HCT116 (cell line): ENCODE measurements at regions not wholly inside any gene's neighbourhood (a gene's known extent, or its start where the extent isn't known, plus 50 kb on each side); places are given as distances from the start of the nearest gene placed in this dataset.

Experiments used
- ATAC-seq: fragments of 200-7000 bp; cut with Tn5 transposase; 2 replicates; pipeline ENCODE4 v1.9.1; 2020; ENCODE audit warnings: mild to moderate bottlenecking, moderate library complexity
- BruUV-seq: library from RNA; stranded (reverse); fragments of 400-500 nt; replicated peaks from 2 replicates; lab custom pipeline; 2021; lab: Mats Ljungman, UMichigan
- CTCF ChIA-PET: fragments of 300-600 bp; sonication (Branson Sonifier 250); formaldehyde crosslinking; loops from one replicate; lab custom pipeline; 2021; ENCODE audit warnings: antibody characterized with exemption; lab: Charles Lee
- POLR2A ChIA-PET: fragments of 300-600, 350-600 bp; sonication (Branson Sonifier 250); formaldehyde crosslinking; loops from one replicate; lab custom pipeline; 2021; ENCODE audit warnings: antibody characterized with exemption; lab: Charles Lee
- RAD21 ChIA-PET, 2 experiments: fragments of 300-600 bp; sonication (Branson Sonifier 250); formaldehyde crosslinking; loops; one replicate each; lab custom pipeline; 2023; ENCODE audit warnings: low total read pairs in 2 of 2; ENCODE audit not compliant: uncharacterized antibody in 2 of 2, unreplicated experiment in 2 of 2, low non-redundant PET in 1 of 2; lab: Charles Lee
- DNase-seq: peaks from one replicate; pipeline ENCODE4 v3.0.0-alpha.2; 2010; ENCODE audit warnings: low read depth, low spot score
- H2AFZ ChIP-seq: fragments of 200-600 bp; shearing (Covaris generic), sonication (generic); 2 replicates; pipeline ENCODE4 v1.6.1; 2017; ENCODE audit warnings: low read depth, mixed run types, mixed read lengths, antibody characterized with exemption, low read length; ENCODE audit not compliant: poor library complexity, severe bottlenecking
- H3K27ac ChIP-seq: 2 replicates; pipeline ENCODE4 v1.5.1; 2012; ENCODE audit warnings: low read depth, low read length
- H3K27me3 ChIP-seq: fragments of 200-600 bp; sonication (generic); 2 replicates; pipeline ENCODE4 v1.6.1; 2016; ENCODE audit warnings: mixed run types, low read length, mixed read lengths; ENCODE audit not compliant: insufficient read depth
- H3K36me3 ChIP-seq, 2 experiments: fragments of 200-500 bp in 1 of 2; fragments of 200-600 bp in 1 of 2; sonication (Bioruptor generic) in 1 of 2; sonication (generic) in 1 of 2; 2 replicates each; pipeline versions ENCODE4 v1.5.1 to v1.6.1; 2014 to 2016; ENCODE audit warnings: low read length in 2 of 2, inconsistent platforms in 1 of 2, mixed read lengths in 1 of 2, mixed run types in 1 of 2; ENCODE audit not compliant: insufficient read depth in 2 of 2, control insufficient read depth in 1 of 2
- H3K4me1 ChIP-seq, 2 experiments: fragments of 200-600 bp in 1 of 2; sonication (generic) in 1 of 2; 2 replicates each; pipeline versions ENCODE4 v1.5.1 to v1.6.1; 2012 to 2017; ENCODE audit warnings: low read length in 2 of 2, inconsistent platforms in 1 of 2, mild to moderate bottlenecking in 1 of 2, mixed read lengths in 1 of 2, mixed run types in 1 of 2, moderate library complexity in 1 of 2; ENCODE audit not compliant: insufficient read depth in 2 of 2, control insufficient read depth in 1 of 2
- H3K4me2 ChIP-seq: fragments of 200-600 bp; sonication (generic); 2 replicates; pipeline ENCODE4 v1.6.1; 2017; ENCODE audit warnings: mixed run types, low read length, mixed read lengths
- H3K4me3 ChIP-seq, 2 experiments: fragments of 200-600 bp in 1 of 2; sonication (generic) in 1 of 2; replicated peaks in 1 of 2; 2 replicates each; pipeline ENCODE4 v1.5.1; 2011 to 2016; ENCODE audit warnings: low read length in 2 of 2, control low read depth in 1 of 2, low read depth in 1 of 2, mild to moderate bottlenecking in 1 of 2, mixed read lengths in 1 of 2, mixed run types in 1 of 2
- H3K79me2 ChIP-seq: fragments of 200-600 bp; sonication (generic); 2 replicates; pipeline ENCODE4 v1.6.1; 2017; ENCODE audit warnings: mild to moderate bottlenecking, mixed run types, low read length, moderate library complexity, mixed read lengths; ENCODE audit not compliant: insufficient read depth
- H3K9ac ChIP-seq: fragments of 200-600 bp; sonication (generic); 2 replicates; pipeline ENCODE4 v1.6.1; 2016; ENCODE audit warnings: low read length, mixed read lengths
- H3K9me2 ChIP-seq: fragments of 200-600 bp; sonication (generic), shearing (Covaris generic); 2 replicates; pipeline ENCODE4 v1.6.1; 2017; ENCODE audit warnings: mixed run types, mild to moderate bottlenecking, moderate library complexity; ENCODE audit not compliant: insufficient read depth
- H3K9me3 ChIP-seq, 2 experiments: fragments of 200-500 bp in 1 of 2; fragments of 200-600 bp in 1 of 2; sonication (Bioruptor generic) in 1 of 2; sonication (generic) in 1 of 2; 2 replicates each; pipeline ENCODE4 v1.6.1; 2014 to 2017; ENCODE audit warnings: low read length in 2 of 2, mixed read lengths in 2 of 2, inconsistent platforms in 1 of 2, low read depth in 1 of 2, mild to moderate bottlenecking in 1 of 2, mixed run types in 1 of 2, moderate library complexity in 1 of 2; ENCODE audit not compliant: control insufficient read depth in 1 of 2, insufficient read depth in 1 of 2
- H4K20me1 ChIP-seq: fragments of 200-600 bp; sonication (generic), shearing (Covaris generic); 2 replicates; pipeline ENCODE4 v1.6.1; 2017; ENCODE audit warnings: mixed run types, mild to moderate bottlenecking, moderate library complexity; ENCODE audit not compliant: insufficient read depth
- CBX3 ChIP-seq: IDR thresholded peaks from 2 replicates; pipeline ENCODE4 v1.6.1; 2012; ENCODE audit warnings: low read depth
- EGR1 ChIP-seq: IDR thresholded peaks from 2 replicates; pipeline ENCODE4 v1.6.1; 2012; ENCODE audit warnings: low read depth
- EZH2 ChIP-seq: fragments of 200-600 bp; sonication (generic); IDR thresholded peaks from 2 replicates; pipeline ENCODE4 v1.6.1; 2017; ENCODE audit warnings: antibody characterized with exemption, mixed run types
- FOSL1 ChIP-seq: IDR thresholded peaks from 2 replicates; pipeline ENCODE4 v1.6.1; 2012; ENCODE audit warnings: low read depth
- JUND ChIP-seq: IDR thresholded peaks from 2 replicates; pipeline ENCODE4 v1.6.1; 2012
- MAX ChIP-seq: IDR thresholded peaks from 2 replicates; pipeline ENCODE4 v1.6.1; 2012
- POLR2A ChIP-seq: IDR thresholded peaks from 2 replicates; pipeline ENCODE4 v1.7.0; 2011; ENCODE audit warnings: borderline replicate concordance; ENCODE audit not compliant: insufficient read depth, insufficient read length; ENCODE audit errors: extremely low read depth
- POLR2AphosphoS5 ChIP-seq: IDR thresholded peaks from 2 replicates; pipeline ENCODE4 v1.6.1; 2011; ENCODE audit warnings: mild to moderate bottlenecking, low read depth, low read length, moderate library complexity
- SIN3A ChIP-seq: IDR thresholded peaks from 2 replicates; pipeline ENCODE4 v1.6.1; 2012; ENCODE audit warnings: low read depth
- SP1 ChIP-seq: IDR thresholded peaks from 2 replicates; pipeline ENCODE4 v1.6.1; 2012; ENCODE audit warnings: low read depth
- SRF ChIP-seq: IDR thresholded peaks from 2 replicates; pipeline ENCODE4 v1.6.1; 2012; ENCODE audit warnings: low read depth
- TCF7L2 ChIP-seq: IDR thresholded peaks from 2 replicates; pipeline ENCODE4 v1.7.0; 2011; ENCODE audit warnings: borderline replicate concordance, inconsistent platforms; ENCODE audit not compliant: insufficient read depth, insufficient read length; ENCODE audit errors: extremely low read depth
- YY1 ChIP-seq: IDR thresholded peaks from 2 replicates; pipeline ENCODE4 v1.6.1; 2011; ENCODE audit warnings: low read length, low read depth, moderate library complexity, mild to moderate bottlenecking; ENCODE audit not compliant: insufficient replicate concordance; ENCODE audit errors: extremely low read depth
- ZFX ChIP-seq: fragments of 450-650 bp; IDR thresholded peaks from 2 replicates; pipeline ENCODE4 v1.6.1; 2017
- ZNF274 ChIP-seq: fragments of 200-500 bp; sonication (Bioruptor generic); IDR thresholded peaks from 2 replicates; pipeline ENCODE4 v1.6.1; 2014; ENCODE audit warnings: mild to moderate bottlenecking, low read depth, low read length, inconsistent platforms
- intact Hi-C: fragments of 100-400 bp; cut with micrococcal nuclease; formaldehyde crosslinking; loops from 2 replicates; pipeline ENCODE4 v1.10.0; 2022
- TF ChIP-seq, protein P1 (sequence below), 3 experiments: fragments of 200-600 bp in 1 of 3; sonication (generic) in 1 of 3; IDR thresholded peaks in 2 of 3; conservative IDR thresholded peaks in 1 of 3; 2 replicates each; pipeline ENCODE4 v1.5.1; 2012 to 2017; ENCODE audit warnings: low read depth in 2 of 3, low read length in 2 of 3, antibody characterized with exemption in 1 of 3, borderline replicate concordance in 1 of 3, control low read depth in 1 of 3, mild to moderate bottlenecking in 1 of 3, mixed read lengths in 1 of 3, mixed run types in 1 of 3, moderate library complexity in 1 of 3; ENCODE audit not compliant: insufficient read depth in 1 of 3
- TF ChIP-seq, protein P2 (sequence below): IDR thresholded peaks from 2 replicates; pipeline ENCODE4 v1.6.1; 2011; ENCODE audit warnings: mild to moderate bottlenecking, low read length, moderate library complexity; ENCODE audit not compliant: insufficient replicate concordance; ENCODE audit errors: extremely low read depth

DNA sequence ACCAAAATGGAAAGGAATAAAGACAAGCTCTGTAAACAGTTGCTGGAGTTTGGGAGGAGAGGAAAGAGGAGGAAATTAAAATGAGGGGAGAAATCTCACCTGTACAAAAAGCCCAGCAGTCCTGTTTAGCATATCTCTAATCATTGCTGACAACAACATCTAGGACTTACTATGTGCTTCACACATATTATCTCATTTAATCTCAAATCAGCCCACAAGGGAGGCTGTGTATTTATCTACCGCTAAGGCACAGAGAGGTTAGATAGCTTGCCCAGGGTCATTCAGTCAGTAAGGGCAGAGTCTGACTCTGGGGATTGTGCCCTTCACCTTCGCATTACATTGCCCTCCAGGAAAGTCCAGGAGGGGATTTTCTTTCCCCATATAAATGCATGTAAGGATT is 233.3 kb downstream of the DLEU7 start:
- Histone ChIP-seq H3K4me2 (no peak overlapping the region), H4K20me1 (no peaks in the 10 kb centered on the region), H3K4me1 (no peaks in the 10 kb centered on the region), H3K9me3 (no peaks in the 10 kb centered on the region), H3K27me3 (no peaks in the 10 kb centered on the region), H3K27ac (no peak overlapping the region), H3K9ac (no peak overlapping the region), H3K36me3 (no peaks in the 10 kb centered on the region), H2AFZ (no peak overlapping the region), H3K79me2 (no peaks in the 10 kb centered on the region), H3K9me2 (no peaks in the 10 kb centered on the region), H3K4me3 (no peak overlapping the region)
- CTCF ChIA-PET: no interaction called here
- no TSS peak for BruUV-seq
- ATAC-seq: no peak
- no peak for DNase-seq
- RAD21 ChIA-PET: no interaction called here
- TF ChIP-seq SP1 (no peak), FOSL1 (no peak), EZH2 (no peak), ZFX (no peak), JUND (no peak), CBX3 (no peak), TCF7L2 (no peak), EGR1 (no peak), MAX (no peak), POLR2AphosphoS5 (no peak), SRF (no peak), POLR2A (no peak), YY1 (no peak), ZNF274 (no peak), SIN3A (no peak)
- TF ChIP-seq, protein P1, sequence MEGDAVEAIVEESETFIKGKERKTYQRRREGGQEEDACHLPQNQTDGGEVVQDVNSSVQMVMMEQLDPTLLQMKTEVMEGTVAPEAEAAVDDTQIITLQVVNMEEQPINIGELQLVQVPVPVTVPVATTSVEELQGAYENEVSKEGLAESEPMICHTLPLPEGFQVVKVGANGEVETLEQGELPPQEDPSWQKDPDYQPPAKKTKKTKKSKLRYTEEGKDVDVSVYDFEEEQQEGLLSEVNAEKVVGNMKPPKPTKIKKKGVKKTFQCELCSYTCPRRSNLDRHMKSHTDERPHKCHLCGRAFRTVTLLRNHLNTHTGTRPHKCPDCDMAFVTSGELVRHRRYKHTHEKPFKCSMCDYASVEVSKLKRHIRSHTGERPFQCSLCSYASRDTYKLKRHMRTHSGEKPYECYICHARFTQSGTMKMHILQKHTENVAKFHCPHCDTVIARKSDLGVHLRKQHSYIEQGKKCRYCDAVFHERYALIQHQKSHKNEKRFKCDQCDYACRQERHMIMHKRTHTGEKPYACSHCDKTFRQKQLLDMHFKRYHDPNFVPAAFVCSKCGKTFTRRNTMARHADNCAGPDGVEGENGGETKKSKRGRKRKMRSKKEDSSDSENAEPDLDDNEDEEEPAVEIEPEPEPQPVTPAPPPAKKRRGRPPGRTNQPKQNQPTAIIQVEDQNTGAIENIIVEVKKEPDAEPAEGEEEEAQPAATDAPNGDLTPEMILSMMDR (IDR thresholded peaks at IDR 0.05 in 2 of 3, conservative IDR thresholded peaks at IDR 0.05 in 1 of 3; ENCODE audit: borderline replicate concordance in 1 of 3, insufficient read depth in 1 of 3, low read depth in 2 of 3, low read length in 2 of 3): no peak
- TF ChIP-seq, protein P2, sequence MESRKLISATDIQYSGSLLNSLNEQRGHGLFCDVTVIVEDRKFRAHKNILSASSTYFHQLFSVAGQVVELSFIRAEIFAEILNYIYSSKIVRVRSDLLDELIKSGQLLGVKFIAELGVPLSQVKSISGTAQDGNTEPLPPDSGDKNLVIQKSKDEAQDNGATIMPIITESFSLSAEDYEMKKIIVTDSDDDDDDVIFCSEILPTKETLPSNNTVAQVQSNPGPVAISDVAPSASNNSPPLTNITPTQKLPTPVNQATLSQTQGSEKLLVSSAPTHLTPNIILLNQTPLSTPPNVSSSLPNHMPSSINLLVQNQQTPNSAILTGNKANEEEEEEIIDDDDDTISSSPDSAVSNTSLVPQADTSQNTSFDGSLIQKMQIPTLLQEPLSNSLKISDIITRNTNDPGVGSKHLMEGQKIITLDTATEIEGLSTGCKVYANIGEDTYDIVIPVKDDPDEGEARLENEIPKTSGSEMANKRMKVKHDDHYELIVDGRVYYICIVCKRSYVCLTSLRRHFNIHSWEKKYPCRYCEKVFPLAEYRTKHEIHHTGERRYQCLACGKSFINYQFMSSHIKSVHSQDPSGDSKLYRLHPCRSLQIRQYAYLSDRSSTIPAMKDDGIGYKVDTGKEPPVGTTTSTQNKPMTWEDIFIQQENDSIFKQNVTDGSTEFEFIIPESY: no peak
- POLR2A ChIA-PET: no interaction called here
- intact Hi-C loops: no loop called here
